ENCODE measurements at regions not wholly inside any gene's neighbourhood (a gene's known extent, or its start where the extent isn't known, plus 50 kb on each side); places are given as distances from the start of the nearest gene placed in this dataset.

GRCh38 chr14:53336729-53337128 is 183.6 kb upstream of the DDHD1 start (continued):
- TF ChIP-seq CHD7 (IDR thresholded peaks at IDR 0.05; ENCODE audit: insufficient replicate concordance, low read length) (no peak), HDAC6 (IDR thresholded peaks at IDR 0.05; ENCODE audit: low read depth, low read length) (no peak), SIN3A (conservative IDR thresholded peaks at IDR 0.05 in 1 of 2, IDR thresholded peaks at IDR 0.05 in 1 of 2; ENCODE audit: low read depth in 1 of 2, low read length in 2 of 2) (no peak), SIRT6 (IDR thresholded peaks at IDR 0.05; ENCODE audit: low read length) (no peak), SAP30 (IDR thresholded peaks at IDR 0.05; ENCODE audit: insufficient read depth, insufficient replicate concordance, low read length) (no peak), TEAD4 (IDR thresholded peaks at IDR 0.05; ENCODE audit: low read depth, low read length) (no peak), SP4 (IDR thresholded peaks at IDR 0.05; ENCODE audit: low read length) (no peak), E2F6 (IDR thresholded peaks at IDR 0.05) (no peak), CHD2 (IDR thresholded peaks at IDR 0.05; ENCODE audit: low read length) (no peak), BCL11A (IDR thresholded peaks at IDR 0.05; ENCODE audit: low read depth in 2 of 2, low read length in 2 of 2) (no peak), MAX (IDR thresholded peaks at IDR 0.05) (no peak)

All from H1 (cell line).